Ureter (tissue), 1 donor: ENCODE measurements at regions not wholly inside any gene's neighbourhood (a gene's known extent, or its start where the extent isn't known, plus 50 kb on each side); places are given as distances from the start of the nearest gene placed in this dataset.

Source experiments
- DNase-seq: peaks from one replicate; pipeline ENCODE4 v3.0.0-alpha.2; 2020; ENCODE audit warnings: low spot score
- donor health status: DM: yes; HTN: yes; CAD: no.

DNA sequence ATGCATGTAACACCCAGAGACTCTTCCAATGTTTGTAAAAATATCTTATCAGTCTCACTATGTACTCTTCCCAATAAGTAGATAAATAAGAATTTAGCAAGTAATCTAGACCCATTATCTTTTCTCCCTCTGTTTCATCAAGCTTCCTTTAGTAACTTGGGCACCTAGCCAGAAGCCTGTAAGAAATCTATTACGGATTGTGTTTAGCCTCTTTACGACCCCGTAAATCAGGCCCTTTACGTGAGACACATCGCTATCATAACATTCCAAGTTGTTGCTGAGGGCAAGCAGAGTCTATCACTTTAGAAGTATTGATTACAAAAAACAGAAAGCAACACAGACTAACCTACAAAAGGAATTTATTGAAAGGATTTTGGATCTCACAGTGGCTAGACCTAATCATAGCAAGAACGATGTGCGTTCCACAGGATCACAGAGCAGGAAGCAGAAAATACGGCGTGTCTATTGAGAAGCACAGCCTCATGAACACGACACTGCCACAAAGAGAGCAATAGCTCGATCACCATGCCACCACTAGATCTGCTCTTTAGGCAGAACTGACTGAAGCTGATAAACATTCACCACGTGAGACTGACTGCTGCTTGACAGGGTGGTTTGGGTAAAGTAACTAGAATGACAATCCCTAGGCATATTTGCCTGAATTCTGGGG, 922.1 kb downstream of the AMY1C start:
- no peak for DNase-seq

DNA sequence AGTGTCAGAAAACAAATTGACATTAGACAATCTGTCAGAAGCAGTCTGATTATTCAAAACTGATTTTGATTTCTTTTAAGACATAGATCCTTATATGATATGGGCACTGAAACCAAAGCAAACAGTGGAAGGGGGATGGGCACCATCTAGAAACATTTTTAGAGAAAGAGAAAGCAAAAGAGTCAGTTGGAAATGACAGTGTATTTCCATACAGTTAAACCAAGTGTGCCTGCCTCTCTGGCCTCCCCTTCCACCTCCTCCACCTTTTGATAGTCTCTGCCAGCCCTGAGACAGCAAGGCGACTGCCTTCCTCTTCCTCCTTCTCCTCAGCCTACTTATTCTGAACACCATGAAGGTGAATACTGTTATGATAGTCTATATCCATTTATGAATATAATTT, 949.7 kb downstream of the AMY1C start:
- DNase-seq, result no peak

GRCh38 chr1:104702731-104703130, 953.0 kb downstream of the AMY1C start:
- DNase-seq, result no peak

GRCh38 chr1:104706631-104707147, 957.0 kb downstream of the AMY1C start:
- DNase-seq, result no peak

DNA sequence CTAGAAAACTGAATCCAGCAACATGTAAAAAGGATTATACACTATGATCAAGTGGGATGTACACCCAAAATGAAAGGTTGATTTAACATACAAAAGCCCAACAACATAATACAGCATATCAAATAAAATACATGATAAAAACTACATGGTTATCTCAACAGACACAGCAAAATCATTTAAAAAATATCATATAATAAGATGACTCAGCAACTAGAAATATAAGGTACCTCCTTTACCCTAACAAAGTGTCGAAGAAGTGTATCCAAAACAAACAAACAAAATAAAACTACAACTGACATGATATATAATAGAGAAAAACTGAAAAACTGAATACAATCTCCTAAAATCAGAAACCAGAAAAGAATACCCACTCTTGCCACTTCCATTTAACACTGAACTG, 969.1 kb downstream of the AMY1C start:
- DNase-seq, result no peak

DNA sequence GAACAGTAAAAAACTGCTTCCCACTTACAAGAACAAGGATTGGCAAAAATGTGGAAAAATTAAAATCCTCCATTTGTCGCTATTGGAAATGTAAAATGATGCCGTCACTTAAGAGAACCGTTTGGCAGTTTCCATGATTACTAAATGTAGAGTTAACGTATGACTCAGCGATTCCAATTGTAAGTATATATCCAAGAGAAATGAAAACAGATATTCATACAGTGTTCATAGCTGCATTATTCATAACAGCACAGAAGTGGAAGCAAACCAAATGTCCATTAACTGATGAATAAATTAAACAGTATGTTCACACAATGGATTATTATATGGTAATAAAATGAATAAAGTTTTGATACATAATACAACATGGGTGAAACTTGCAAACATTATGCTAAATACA, 971.0 kb downstream of the AMY1C start:
- DNase-seq, result no peak

DNA sequence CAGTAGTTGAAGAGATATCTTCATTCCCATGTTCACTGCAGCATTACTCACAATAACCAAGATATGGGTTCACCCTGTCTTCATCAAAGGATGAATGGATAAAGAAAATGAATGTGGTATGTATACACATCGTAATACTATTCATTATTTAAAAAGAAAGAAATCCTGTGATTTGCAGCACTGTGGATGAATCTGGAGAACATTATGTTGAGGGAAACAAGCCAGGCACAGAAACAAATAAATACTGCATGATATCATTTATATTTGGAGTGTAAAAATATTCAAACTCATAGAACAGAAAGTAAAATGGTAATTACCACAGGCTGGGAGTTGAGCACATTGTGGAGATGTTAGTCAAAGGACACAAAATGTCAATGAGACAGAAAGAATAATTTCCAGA, 977.2 kb downstream of the AMY1C start:
- no peak for DNase-seq

GRCh38 chr1:104733866-104734265, 984.2 kb downstream of the AMY1C start:
- DNase-seq, result no peak

DNA sequence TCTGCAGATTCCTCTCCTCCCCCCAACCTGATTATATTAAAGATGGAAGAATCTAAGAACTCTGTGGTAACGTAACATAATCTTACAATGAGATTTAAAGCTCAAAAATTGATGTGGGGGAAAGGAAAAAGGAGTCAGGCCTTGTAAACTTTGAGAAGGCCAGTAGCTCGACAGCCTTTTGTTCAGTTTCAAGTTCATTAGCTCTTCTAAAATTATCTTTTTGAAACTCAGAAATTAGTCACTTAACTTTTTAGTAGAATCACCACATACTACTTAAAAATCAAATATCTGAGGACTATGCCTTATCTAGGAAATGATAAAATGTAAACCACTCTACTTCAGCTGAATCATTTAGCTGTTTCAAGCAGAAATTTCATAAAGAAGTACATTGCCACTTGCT, 996.2 kb downstream of the AMY1C start:
- no peak for DNase-seq

DNA sequence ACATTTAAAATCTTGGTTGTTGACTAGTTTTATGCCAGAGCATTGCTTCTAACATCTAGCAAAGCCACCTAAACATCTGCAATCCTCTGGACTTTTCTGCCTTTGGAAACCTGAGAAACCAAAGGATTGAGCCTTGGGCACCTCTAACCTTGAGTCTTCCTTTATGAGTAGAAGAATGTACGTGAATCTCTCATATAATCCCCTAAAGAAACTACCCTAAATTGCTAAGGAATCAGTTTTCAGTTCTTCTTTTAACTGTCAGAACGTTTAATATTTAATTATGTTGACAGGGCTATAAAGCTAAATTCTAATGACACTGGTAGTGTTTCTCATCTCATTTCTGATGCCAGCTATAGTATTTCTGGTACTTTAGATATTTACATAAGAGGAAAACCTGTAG, 997.3 kb downstream of the AMY1C start:
- DNase-seq, result no peak

- DNase-seq, result no peak
These were observed 1010.3 kb downstream of the AMY1C start for GRCh38 chr1:104760017-104760416.

- no peak for DNase-seq
These were observed 1012.4 kb downstream of the AMY1C start for GRCh38 chr1:104761961-104762570.

DNA sequence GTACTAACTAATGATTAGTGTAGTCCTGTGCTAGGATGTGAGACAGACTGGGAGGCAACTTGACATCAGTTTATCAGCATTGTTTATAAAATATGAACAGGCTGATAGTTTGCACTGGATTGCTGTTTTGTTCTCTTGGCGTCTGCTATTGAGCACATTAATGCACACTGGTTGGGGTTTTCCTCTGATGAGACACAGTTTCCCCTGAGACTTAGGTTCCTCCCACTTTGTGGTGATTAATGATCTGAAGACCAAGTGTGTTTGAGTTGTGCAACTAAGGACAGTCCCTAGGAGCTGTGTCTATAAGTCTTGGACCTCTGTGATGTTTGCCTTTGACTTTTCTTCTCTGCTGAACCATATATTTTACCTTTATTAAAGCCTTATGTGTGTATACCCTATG, 1015.4 kb downstream of the AMY1C start:
- DNase-seq, result no peak

DNA sequence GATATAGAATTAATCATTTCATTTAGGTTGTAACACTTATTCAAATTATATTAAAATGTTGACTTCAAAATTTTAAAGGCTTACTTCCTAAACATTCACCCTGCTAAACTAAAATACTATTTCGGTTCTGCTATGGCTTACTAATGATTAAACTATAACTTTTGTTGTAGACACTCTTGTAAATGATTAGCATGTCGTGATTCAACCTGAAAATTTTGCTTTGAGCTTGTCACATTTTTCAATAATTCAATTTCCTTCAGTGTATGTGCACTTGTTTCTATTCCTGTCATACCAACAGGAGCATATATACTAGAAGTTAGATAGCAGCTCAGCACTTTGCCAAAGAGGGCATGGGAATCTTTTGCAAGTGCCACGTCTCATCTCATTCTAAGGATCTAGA, 1018.8 kb downstream of the AMY1C start:
- DNase-seq, result no peak

GRCh38 chr1:104780470-104781078, 1030.9 kb downstream of the AMY1C start:
- no peak for DNase-seq

DNA sequence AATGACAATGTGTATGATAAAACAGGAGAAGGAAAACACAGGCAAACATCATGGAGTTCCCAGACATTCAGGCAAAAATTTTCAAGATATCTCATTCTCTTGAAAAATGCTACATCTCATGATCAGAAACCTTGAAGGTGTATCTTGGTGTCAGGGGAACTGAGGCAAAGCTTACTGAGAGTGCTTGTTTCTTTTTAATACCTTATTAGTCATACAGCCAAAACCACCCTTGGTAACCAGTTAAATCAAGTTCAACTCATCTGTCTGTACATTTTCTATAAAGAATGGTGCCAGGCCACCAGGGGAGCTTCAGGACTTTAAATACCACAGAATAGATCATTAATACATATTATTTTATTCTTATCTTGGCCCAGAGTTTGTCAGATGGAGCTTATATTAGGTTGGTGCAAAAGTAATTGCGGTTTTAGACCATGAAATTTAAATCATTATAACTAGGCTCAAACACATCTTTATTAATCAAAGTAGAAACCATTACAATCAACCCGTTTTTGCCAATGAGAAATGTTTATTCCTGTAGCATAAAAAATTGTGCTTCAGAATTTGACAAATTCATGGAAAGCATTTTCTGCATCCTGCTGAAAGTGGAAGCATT, 1036.0 kb downstream of the AMY1C start:
- no peak for DNase-seq

DNA sequence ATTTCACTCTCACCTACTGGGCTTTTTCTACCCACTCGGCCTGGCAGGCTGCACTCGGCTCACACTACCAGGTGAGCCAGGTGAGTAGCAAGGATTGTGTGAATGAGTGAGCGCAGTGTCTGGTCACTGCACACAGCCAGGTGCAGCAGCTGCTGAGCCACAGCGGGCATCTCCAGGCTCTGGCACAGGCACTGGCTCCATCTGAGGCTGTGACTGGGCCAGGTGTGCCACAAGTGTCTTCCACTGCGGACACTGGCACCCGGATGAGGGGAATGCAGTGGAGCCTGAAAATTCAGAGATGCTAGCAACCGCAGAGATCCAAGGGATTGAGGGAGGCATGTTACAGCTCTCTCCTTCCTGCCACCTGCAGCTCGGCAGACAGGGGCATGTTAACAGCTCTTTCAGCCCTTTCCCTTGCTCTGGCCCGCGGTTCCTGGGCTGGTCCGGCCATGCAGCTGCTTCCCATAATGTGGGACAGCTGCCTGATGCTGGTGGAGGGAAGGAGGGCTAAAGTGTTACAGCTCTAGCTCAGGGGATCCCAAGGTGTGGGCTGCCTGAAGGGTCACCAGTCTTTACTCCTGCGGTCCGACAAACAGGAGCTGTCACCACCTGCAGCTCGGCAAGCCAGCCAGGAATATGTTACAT, 1038.3 kb downstream of the AMY1C start:
- no peak for DNase-seq

DNA sequence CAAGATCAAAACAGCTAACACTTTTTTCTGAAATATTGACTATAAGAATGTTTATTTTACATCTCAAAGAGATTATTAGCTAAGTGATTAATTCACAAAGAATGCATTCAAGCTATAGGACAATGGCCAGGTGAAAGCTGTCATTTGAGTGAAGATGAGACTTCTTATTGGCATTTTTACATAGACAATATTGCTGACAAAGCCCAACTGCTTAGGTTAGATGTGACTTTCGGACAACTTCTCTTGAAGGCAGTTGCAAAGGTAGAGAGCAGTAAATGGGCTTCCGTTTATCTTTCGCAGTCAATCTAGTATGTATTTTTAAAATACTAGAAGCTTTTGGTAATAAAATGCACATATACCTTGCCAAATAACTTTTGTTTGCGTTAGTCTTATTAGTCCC, 1041.3 kb downstream of the AMY1C start:
- no peak for DNase-seq

- DNase-seq, result no peak
These were observed 1044.3 kb downstream of the AMY1C start for GRCh38 chr1:104794035-104794434.

DNA sequence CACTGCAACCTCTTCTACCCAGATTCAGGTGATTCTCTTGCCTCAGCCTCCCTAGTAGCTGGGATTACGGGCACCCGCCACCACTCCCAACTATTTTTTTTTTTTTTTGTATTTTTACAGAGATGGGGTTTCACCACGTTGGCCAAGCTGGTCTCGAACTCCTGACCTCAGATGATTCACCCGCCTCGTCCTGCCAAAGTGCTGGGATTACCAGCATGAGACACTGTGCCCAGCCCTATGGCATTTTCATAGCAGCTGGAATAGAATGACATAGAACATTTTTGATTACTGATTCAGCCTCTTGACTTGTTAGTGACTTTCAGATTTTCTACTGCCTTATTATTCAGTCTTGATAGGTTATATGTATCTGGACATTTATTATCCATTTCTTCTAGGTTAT, 1046.2 kb downstream of the AMY1C start:
- no peak for DNase-seq

- DNase-seq, result no peak
These were observed 1048.3 kb downstream of the AMY1C start for GRCh38 chr1:104797982-104798381.

- no peak for DNase-seq
These were observed 1051.6 kb downstream of the AMY1C start for GRCh38 chr1:104801344-104801743.
